CD4-positive, alpha-beta memory T cell (primary cell): ENCODE measurements at regions not wholly inside any gene's neighbourhood (a gene's known extent, or its start where the extent isn't known, plus 50 kb on each side); places are given as distances from the start of the nearest gene placed in this dataset.
A peak's percentile ranks its signal among the peaks of the same experiment; 100 is the strongest.

Source experiments
- CTCF ChIA-PET: fragments of 350-600 bp; sonication (Branson Sonifier 250); formaldehyde crosslinking; loops from one replicate; lab custom pipeline; 2021; ENCODE audit warnings: inconsistent platforms; ENCODE audit not compliant: partially characterized antibody; lab: Charles Lee
- POLR2A ChIA-PET: fragments of 350-600 bp; sonication (Branson Sonifier 250); formaldehyde crosslinking; loops from one replicate; lab custom pipeline; 2021; ENCODE audit not compliant: partially characterized antibody; lab: Charles Lee
- DNase-seq, 5 donors: peaks; one replicate each; pipeline versions ENCODE4 v3.0.0 to v3.0.0-alpha.2; 2020 to 2022; ENCODE audit warnings: mixed read lengths in 1 of 5
- H3K27ac ChIP-seq: one replicate; pipeline ENCODE4 v1.7.0; 2013; ENCODE audit warnings: low read depth, low read length
- H3K27me3 ChIP-seq: 2 replicates; pipeline ENCODE4 v1.7.0; 2013; ENCODE audit warnings: mild to moderate bottlenecking, low read length, moderate library complexity; ENCODE audit not compliant: insufficient read depth
- H3K36me3 ChIP-seq: 2 replicates; pipeline ENCODE4 v1.7.0; 2013; ENCODE audit warnings: mild to moderate bottlenecking, low read length, moderate library complexity; ENCODE audit not compliant: insufficient read depth
- H3K4me1 ChIP-seq: 2 replicates; pipeline ENCODE4 v1.7.0; 2013; ENCODE audit warnings: mild to moderate bottlenecking, low read length, moderate library complexity; ENCODE audit not compliant: insufficient read depth
- H3K4me3 ChIP-seq, 2 donors: one replicate each; pipeline ENCODE4 v1.7.0; 2013; ENCODE audit warnings: low read length in 2 of 2, mild to moderate bottlenecking in 1 of 2
- H3K9me3 ChIP-seq, 2 donors: one replicate each; pipeline ENCODE4 v1.7.0; 2013; ENCODE audit warnings: low read length in 2 of 2, control low read depth in 1 of 2; ENCODE audit not compliant: control insufficient read depth in 1 of 2
- H3K27ac Mint-ChIP-seq, 7 donors: one replicate each; pipeline ENCODE4 v1.8.0; 2020 to 2021; ENCODE audit warnings: mixed read lengths in 7 of 7, mild to moderate bottlenecking in 6 of 7, inconsistent platforms in 3 of 7, moderate library complexity in 3 of 7
- H3K27me3 Mint-ChIP-seq, 2 donors: one replicate each; pipeline ENCODE4 v1.8.0; 2020 to 2021; ENCODE audit warnings: mixed read lengths in 2 of 2
- H3K36me3 Mint-ChIP-seq, 2 donors: one replicate each; pipeline ENCODE4 v1.8.0; 2020 to 2021; ENCODE audit warnings: mixed read lengths in 2 of 2, inconsistent platforms in 1 of 2, mild to moderate bottlenecking in 1 of 2
- H3K4me1 Mint-ChIP-seq, 4 donors: one replicate each; pipeline ENCODE4 v1.8.0; 2020 to 2021; ENCODE audit warnings: mixed read lengths in 4 of 4, mild to moderate bottlenecking in 1 of 4
- H3K4me3 Mint-ChIP-seq, 8 donors: one replicate each; pipeline ENCODE4 v1.8.0; 2020 to 2021; ENCODE audit warnings: mixed read lengths in 8 of 8, mild to moderate bottlenecking in 7 of 8, moderate library complexity in 6 of 8, inconsistent platforms in 3 of 8
- H3K9me3 Mint-ChIP-seq, 8 donors: one replicate each; pipeline ENCODE4 v1.8.0; 2020 to 2021; ENCODE audit warnings: mixed read lengths in 8 of 8, mild to moderate bottlenecking in 5 of 8, inconsistent platforms in 3 of 8, moderate library complexity in 1 of 8
- intact Hi-C: fragments of 100-400 bp; cut with micrococcal nuclease; formaldehyde crosslinking; loops from one replicate; pipeline ENCODE4 v1.15.1; 2023

DNA sequence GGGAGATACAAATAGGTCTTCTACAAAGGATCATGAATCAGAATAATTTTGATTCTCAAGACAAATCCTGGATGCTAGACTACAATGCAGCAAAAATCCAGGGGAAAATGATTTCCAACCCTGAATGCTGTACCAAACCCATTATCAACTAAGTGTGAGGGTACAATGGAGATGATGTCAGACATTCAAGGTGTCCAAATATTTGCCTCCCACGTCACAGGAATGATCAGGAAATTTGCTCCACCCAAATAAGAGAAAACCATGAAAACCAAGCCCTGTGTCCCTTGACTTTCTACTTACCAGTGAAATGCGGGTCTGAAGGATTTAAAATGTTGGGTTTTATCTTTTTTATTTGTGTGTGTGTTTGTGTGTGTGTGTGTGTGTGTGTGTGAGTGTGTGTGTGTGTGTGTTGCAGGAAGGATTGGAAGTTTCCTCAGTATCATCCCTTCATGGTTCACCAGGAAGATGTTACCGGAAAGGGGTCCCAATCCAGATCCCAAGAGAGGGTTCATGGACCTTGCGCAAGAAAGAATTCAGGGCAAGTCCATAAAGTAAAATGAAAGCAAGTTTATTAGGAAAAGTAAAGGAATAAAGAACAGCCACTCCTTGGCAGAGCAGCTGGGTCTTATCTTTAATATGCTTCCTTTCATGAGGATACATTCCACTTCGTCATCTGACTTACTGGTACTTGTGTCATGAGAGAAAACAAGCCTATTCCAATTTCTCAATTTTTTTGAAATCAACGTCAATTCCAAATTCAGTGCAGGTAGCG lies 61.1 kb upstream of the ID2 start:
- no peaks in the 10 kb centered on the region for H3K9me3 ChIP-seq
- no peak overlapping the region for H3K27ac ChIP-seq
- H3K36me3 Mint-ChIP-seq: no peaks in the 10 kb centered on the region
- no peak overlapping the region for H3K27ac Mint-ChIP-seq
- intact Hi-C loops: no loop called here
- ChIA-PET CTCF (no interaction called here), POLR2A (no interaction called here)
- H3K4me3 ChIP-seq: no peak overlapping the region
- no peaks in the 10 kb centered on the region for H3K9me3 Mint-ChIP-seq
- no peaks in the 10 kb centered on the region for H3K4me1 ChIP-seq
- no peaks in the 10 kb centered on the region for H3K36me3 ChIP-seq
- H3K27me3 ChIP-seq: no peaks in the 10 kb centered on the region
- no peak for DNase-seq
- no peak overlapping the region for H3K4me3 Mint-ChIP-seq
- peaks cover 0 to 3% (median 0%) of the 10 kb centered on the region in 4 donors for H3K4me1 Mint-ChIP-seq
- peaks cover 0 to 2% of the 10 kb centered on the region in 2 donors for H3K27me3 Mint-ChIP-seq

DNA sequence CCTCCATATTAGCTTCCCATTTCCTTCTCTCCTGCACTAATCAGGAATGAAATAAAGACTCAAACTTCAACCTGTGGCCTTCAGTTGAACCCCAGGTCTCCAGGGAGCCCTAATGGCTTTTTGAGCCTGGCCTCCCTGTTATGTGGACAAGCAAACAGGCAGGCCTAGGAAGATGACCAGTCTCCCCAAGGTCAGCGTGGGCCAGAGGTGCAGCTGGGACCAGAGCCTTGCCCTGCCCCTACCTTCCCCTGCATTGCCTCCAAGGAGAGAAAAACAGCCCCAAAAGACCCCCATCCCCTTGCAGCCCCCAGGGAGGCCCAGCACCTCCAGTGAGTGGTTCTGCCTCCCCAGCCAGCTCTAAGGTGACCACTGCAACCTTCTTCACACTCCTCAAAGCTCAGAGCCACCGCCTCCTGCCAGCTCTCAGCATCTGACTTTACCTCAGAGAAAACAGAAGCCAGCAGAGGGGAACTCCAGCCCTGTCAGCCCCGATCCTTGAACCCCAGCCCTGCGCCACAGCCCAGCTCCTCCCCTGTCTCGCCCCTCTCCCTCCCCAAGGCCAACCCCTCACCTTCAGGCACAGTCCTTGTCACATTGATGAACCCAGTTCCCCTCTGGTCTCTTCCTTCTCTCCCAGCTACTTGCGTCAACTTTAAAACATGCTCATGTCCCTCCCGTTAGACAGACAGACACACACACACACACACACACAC lies 59.5 kb upstream of the ID2 start:
- intact Hi-C loops: no loop called here
- Mint-ChIP-seq H3K4me3 (no peak overlapping the region), H3K27me3 (peaks cover 0 to 2% of the 10 kb centered on the region in 2 donors), H3K4me1 (peaks cover 0 to 5% (median 1%) of the 10 kb centered on the region in 4 donors), H3K9me3 (no peaks in the 10 kb centered on the region), H3K27ac (no peak overlapping the region), H3K36me3 (no peaks in the 10 kb centered on the region)
- CTCF ChIA-PET: no interaction called here
- no peaks in the 10 kb centered on the region for H3K27me3 ChIP-seq
- no peaks in the 10 kb centered on the region for H3K36me3 ChIP-seq
- H3K4me3 ChIP-seq: no peak overlapping the region
- no peaks in the 10 kb centered on the region for H3K9me3 ChIP-seq
- no peak overlapping the region for H3K27ac ChIP-seq
- DNase-seq: no peak
- H3K4me1 ChIP-seq: no peaks in the 10 kb centered on the region
- POLR2A ChIA-PET: no interaction called here

DNA sequence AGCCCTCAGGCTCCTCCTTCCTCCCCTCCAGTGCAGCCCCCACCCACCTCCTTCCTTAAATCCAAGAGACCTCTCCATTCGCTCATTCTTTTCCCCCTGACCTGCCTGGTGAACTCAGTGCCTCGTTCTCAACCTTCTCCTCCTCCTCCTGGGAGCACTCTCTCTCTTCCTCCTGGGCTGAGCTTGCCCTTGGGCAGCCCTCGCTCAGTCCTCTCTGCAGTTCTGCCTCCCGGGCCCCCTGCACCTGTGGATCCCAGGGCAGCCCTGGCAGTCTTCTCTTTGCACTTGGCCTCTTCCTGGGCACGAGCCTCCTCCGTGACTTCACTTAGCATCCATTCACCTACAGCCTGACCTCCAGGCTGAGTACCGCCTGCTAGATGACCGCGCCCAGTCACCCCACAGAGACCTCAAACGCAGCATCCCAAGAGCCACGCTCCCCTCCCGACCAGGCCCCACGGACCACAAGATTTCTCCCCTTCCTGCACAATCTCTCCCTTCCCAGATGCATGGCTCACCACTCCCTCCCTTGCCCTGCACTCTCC lies 58.9 kb upstream of the ID2 start:
- Mint-ChIP-seq H3K4me3 (no peak overlapping the region), H3K27ac (peak overlapping the region in 1 of 7 donors; percentile 64)
- no peak overlapping the region for H3K4me3 ChIP-seq

DNA sequence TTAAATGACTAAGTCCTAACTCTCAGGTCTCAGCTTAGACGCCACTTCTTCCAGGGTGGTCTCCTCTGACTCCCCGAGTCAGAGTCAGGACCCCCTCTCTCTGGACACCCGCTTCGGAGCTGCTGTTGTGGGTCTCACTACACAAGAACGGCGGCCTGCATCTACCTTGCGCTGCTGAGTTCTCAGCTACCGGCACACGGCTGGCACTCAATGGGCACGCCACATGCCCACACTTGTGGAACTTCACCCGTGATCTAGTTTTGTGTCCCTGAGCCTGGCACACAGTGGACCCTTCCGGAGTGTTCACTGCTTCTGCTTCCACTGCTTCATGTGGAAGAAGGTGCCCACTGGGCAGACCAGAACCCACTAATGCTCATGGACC lies 58.3 kb upstream of the ID2 start:
- Histone ChIP-seq H3K4me3 (no peak overlapping the region), H3K9me3 (no peaks in the 10 kb centered on the region), H3K4me1 (no peaks in the 10 kb centered on the region), H3K27me3 (no peaks in the 10 kb centered on the region), H3K36me3 (no peaks in the 10 kb centered on the region), H3K27ac (no peak overlapping the region)
- Mint-ChIP-seq H3K27ac (no peak overlapping the region), H3K4me1 (peaks cover 0 to 5% (median 1%) of the 10 kb centered on the region in 4 donors), H3K4me3 (no peak overlapping the region), H3K36me3 (no peaks in the 10 kb centered on the region), H3K27me3 (peaks cover 0 to 2% of the 10 kb centered on the region in 2 donors), H3K9me3 (no peaks in the 10 kb centered on the region)
- POLR2A ChIA-PET: no interaction called here
- CTCF ChIA-PET: no interaction called here
- DNase-seq: no peak
- intact Hi-C loops: no loop called here

More for the DNA sequence above, 58.9 kb upstream of the ID2 start:
- H3K4me1 ChIP-seq: no peaks in the 10 kb centered on the region
- H3K27ac ChIP-seq: no peak overlapping the region
- no peak for DNase-seq
- peaks cover 0 to 2% of the 10 kb centered on the region in 2 donors for H3K27me3 Mint-ChIP-seq
- peaks cover 0 to 5% (median 1%) of the 10 kb centered on the region in 4 donors for H3K4me1 Mint-ChIP-seq
- H3K9me3 Mint-ChIP-seq: no peaks in the 10 kb centered on the region
- ChIA-PET POLR2A (no interaction called here), CTCF (no interaction called here)
- H3K9me3 ChIP-seq: no peaks in the 10 kb centered on the region
- H3K36me3 ChIP-seq: no peaks in the 10 kb centered on the region
- no peaks in the 10 kb centered on the region for H3K36me3 Mint-ChIP-seq
- intact Hi-C loops: no loop called here
- H3K27me3 ChIP-seq: no peaks in the 10 kb centered on the region

DNA sequence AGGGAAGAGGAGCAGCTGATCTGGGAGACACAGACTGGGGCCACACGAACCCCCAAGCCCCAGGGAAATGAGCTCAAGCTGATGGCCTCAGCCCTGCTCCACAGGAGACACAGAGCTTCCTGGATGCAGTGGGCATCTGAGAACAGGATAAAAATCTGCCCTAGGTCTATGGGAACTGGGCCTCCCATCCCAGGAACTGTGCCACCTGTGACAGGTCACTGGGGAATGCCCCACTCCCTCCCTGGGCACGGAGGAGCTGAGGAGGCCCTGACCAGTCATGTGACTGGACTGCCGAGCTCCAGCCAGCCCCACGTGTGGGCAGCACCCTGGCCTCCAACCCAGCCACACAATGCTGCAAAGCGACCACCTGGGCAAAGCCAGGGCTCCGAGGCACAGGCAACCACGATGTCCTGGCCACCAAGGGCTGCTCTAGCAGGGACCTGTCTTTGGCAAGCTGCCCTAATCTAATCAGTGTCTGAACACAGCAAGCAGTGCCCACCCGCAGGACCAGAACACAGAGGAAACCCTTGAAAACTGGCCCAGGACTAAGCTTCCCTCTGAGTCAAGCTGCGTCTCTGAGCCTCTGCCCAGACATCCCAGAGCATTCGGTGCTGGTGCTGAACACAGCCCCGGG lies 57.8 kb upstream of the ID2 start:
- no peaks in the 10 kb centered on the region for H3K36me3 Mint-ChIP-seq
- ChIA-PET CTCF (no interaction called here), POLR2A (no interaction called here)
- Histone ChIP-seq H3K27ac (no peak overlapping the region), H3K36me3 (no peaks in the 10 kb centered on the region), H3K4me1 (no peaks in the 10 kb centered on the region), H3K9me3 (no peaks in the 10 kb centered on the region), H3K4me3 (no peak overlapping the region), H3K27me3 (no peaks in the 10 kb centered on the region)
- intact Hi-C loops: no loop called here
- H3K4me1 Mint-ChIP-seq: peaks cover 0 to 5% (median 1%) of the 10 kb centered on the region in 4 donors
- H3K27ac Mint-ChIP-seq: no peak overlapping the region
- no peaks in the 10 kb centered on the region for H3K9me3 Mint-ChIP-seq
- DNase-seq: no peak
- H3K27me3 Mint-ChIP-seq: peaks cover 0 to 2% of the 10 kb centered on the region in 2 donors
- no peak overlapping the region for H3K4me3 Mint-ChIP-seq

DNA sequence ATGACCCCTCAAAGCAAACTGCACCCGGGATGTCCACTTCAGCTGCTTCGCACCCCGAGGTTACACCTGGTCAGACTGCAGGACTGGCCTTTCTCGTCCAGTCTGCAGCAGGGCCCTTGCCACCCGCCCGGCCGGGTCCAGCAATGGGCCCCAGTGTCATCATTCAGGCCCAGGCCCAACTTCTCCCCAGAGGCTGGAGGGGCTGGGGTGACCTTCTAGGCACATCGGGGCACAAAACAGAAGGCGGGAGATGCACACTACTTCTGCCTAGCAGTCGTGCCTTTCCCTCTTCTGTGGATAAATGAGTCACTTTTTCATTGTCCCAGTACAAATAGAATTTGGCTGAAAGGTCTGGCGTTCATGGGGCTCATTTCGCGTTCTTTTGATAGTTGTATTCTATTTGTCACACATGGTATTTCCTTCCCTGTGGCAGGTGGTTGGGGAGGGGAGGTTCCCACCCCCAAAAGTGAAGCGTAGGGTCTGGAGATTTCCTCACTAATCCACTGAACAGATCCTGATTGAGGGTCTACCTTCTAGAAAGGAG lies 56.9 kb upstream of the ID2 start:
- Histone ChIP-seq H3K4me1 (no peaks in the 10 kb centered on the region), H3K4me3 (no peak overlapping the region), H3K9me3 (no peaks in the 10 kb centered on the region), H3K36me3 (no peaks in the 10 kb centered on the region), H3K27ac (no peak overlapping the region), H3K27me3 (no peaks in the 10 kb centered on the region)
- H3K36me3 Mint-ChIP-seq: no peaks in the 10 kb centered on the region
- ChIA-PET CTCF (no interaction called here), POLR2A (no interaction called here)
- peaks cover 0 to 5% (median 1%) of the 10 kb centered on the region in 4 donors for H3K4me1 Mint-ChIP-seq
- H3K9me3 Mint-ChIP-seq: no peaks in the 10 kb centered on the region
- H3K4me3 Mint-ChIP-seq: no peak overlapping the region
- peaks cover 0 to 2% of the 10 kb centered on the region in 2 donors for H3K27me3 Mint-ChIP-seq
- intact Hi-C loops: no loop called here
- DNase-seq: no peak
- H3K27ac Mint-ChIP-seq: no peak overlapping the region
